ENCODE measurements at regions not wholly inside any gene's neighbourhood (a gene's known extent, or its start where the extent isn't known, plus 50 kb on each side); places are given as distances from the start of the nearest gene placed in this dataset.

DNA sequence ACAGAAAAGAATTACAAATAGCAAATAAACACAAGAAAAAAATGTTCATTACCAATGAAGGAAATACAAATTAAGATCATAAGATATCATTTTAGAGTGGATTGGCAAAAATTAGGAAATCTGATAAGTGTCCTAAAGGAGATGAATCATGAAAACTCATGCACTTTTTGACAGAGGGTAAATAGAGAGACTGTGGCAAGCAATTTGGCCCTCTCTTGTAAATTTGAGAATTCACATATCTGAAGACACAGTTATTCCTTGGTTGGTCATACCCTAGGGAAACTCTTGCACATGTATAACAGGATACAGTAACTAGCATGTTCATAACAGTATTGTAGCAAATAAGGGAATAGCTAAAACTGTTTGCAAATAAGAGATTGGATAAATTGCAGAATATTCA is 246.0 kb upstream of the GADL1 start:
- no peak overlapping the region for H3K4me3 Mint-ChIP-seq
- H3K4me2 ChIP-seq (ENCODE audit: insufficient read depth, insufficient read length, low read length) = no peak overlapping the region
- TF ChIP-seq, protein P1, sequence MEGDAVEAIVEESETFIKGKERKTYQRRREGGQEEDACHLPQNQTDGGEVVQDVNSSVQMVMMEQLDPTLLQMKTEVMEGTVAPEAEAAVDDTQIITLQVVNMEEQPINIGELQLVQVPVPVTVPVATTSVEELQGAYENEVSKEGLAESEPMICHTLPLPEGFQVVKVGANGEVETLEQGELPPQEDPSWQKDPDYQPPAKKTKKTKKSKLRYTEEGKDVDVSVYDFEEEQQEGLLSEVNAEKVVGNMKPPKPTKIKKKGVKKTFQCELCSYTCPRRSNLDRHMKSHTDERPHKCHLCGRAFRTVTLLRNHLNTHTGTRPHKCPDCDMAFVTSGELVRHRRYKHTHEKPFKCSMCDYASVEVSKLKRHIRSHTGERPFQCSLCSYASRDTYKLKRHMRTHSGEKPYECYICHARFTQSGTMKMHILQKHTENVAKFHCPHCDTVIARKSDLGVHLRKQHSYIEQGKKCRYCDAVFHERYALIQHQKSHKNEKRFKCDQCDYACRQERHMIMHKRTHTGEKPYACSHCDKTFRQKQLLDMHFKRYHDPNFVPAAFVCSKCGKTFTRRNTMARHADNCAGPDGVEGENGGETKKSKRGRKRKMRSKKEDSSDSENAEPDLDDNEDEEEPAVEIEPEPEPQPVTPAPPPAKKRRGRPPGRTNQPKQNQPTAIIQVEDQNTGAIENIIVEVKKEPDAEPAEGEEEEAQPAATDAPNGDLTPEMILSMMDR (conservative IDR thresholded peaks at IDR 0.05) = no peak

More for the DNA sequence above, 246.0 kb upstream of the GADL1 start:
- Mint-ChIP-seq H3K36me3 (ENCODE audit: insufficient read depth in 1 of 3, low read depth in 3 of 3) (peaks cover 0 to 9% (median 0%) of the 10 kb centered on the region in 3 experiments; a peak in 4 of 7 replicates), H3K27me3 (ENCODE audit: low read depth) (no peaks in the 10 kb centered on the region), H3K9me3 (peaks cover 4 to 6% of the 10 kb centered on the region in 2 experiments), H3K4me1 (peaks cover 46 to 62% of the 10 kb centered on the region in 2 experiments), H3K27ac (no peak overlapping the region)
- no peak overlapping the region for H2BK5ac ChIP-seq (ENCODE audit: insufficient read length, low read length)
- no peak overlapping the region for H3K9ac ChIP-seq (ENCODE audit: extremely low read depth, insufficient read length, low read length)
- H3K79me2 ChIP-seq (ENCODE audit: insufficient read depth, low read length) = no peaks in the 10 kb centered on the region
- no peak overlapping the region for H3K27ac ChIP-seq (ENCODE audit: insufficient read length, low read depth, low read length)
- H4K8ac ChIP-seq (replicated peaks; ENCODE audit: insufficient read length, low read depth, low read length) = no peak overlapping the region
- H2BK12ac ChIP-seq (ENCODE audit: insufficient read length, low read depth, low read length) = no peak overlapping the region
- H2BK120ac ChIP-seq (ENCODE audit: low read depth, low read length, poor library complexity, severe bottlenecking) = no peak overlapping the region
- no peak overlapping the region for H3K4ac ChIP-seq (ENCODE audit: low read depth, low read length)
- H3K4me1 ChIP-seq (ENCODE audit: insufficient read depth, low read length) = peaks cover 9% of the 10 kb centered on the region; the same call in 1 of the 2 replicates
- no peaks in the 10 kb centered on the region for H4K20me1 ChIP-seq (ENCODE audit: control insufficient read depth, insufficient read depth, insufficient read length)
- H3K79me1 ChIP-seq (ENCODE audit: insufficient read depth, low read depth, low read length, poor library complexity, severe bottlenecking) = no peaks in the 10 kb centered on the region
- H3K18ac ChIP-seq (ENCODE audit: insufficient read length, low read depth, low read length) = no peak overlapping the region
- H4K5ac ChIP-seq (ENCODE audit: insufficient read length, low read depth, low read length) = no peak overlapping the region
- no peak for DNase-seq
- no peaks in the 10 kb centered on the region for H3K23me2 ChIP-seq (ENCODE audit: insufficient read length, low read depth, low read length, poor library complexity, severe bottlenecking)
- H2AFZ ChIP-seq (ENCODE audit: low read length) = no peak overlapping the region
- H2AK5ac ChIP-seq (ENCODE audit: insufficient read length, low read length) = no peak overlapping the region
- H3K23ac ChIP-seq (ENCODE audit: insufficient read length, low read depth, low read length) = no peak overlapping the region
- H4K91ac ChIP-seq (ENCODE audit: insufficient read length, low read depth, low read length) = no peak overlapping the region
- no peaks in the 10 kb centered on the region for H3K27me3 ChIP-seq (ENCODE audit: insufficient read depth, low read length)
- no peak overlapping the region for H2BK15ac ChIP-seq (ENCODE audit: low read depth, low read length)
- no peak overlapping the region for H3K56ac ChIP-seq (ENCODE audit: insufficient read length, low read depth, low read length)
- no peaks in the 10 kb centered on the region for H3K9me3 ChIP-seq (ENCODE audit: control insufficient read depth, low read depth, low read length)
- no peak overlapping the region for H2BK20ac ChIP-seq (ENCODE audit: low read depth, low read length, poor library complexity, severe bottlenecking)
- no peak overlapping the region for H3K14ac ChIP-seq (ENCODE audit: insufficient read depth, low read length)
- H3T11ph ChIP-seq (ENCODE audit: low read length) = no peak overlapping the region
